ENCODE measurements at regions not wholly inside any gene's neighbourhood (a gene's known extent, or its start where the extent isn't known, plus 50 kb on each side); places are given as distances from the start of the nearest gene placed in this dataset.
"Not testable (repeated sequence)": the region's sequence is repeated elsewhere in the genome, so short reads cannot be mapped to it uniquely, and the experiment has no call there.

DNA sequence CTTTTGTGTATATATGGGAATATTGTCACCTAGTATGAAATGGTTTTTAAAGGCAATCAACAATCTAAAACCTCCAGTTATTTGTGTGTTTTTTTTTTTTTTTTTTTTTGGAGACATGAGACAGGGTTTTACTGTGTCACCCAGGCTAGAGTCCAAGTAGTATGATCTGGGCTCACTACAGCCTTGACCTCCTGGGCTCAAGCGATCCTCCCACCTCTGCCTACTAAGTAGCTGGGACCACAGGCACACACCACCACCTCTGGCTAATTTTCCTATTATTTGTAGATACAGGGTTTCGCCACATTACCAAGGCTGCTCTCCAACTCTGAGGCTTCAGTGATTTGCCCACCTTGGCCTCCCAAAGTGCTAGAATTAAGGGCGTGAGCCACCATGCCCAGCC, 349.9 kb downstream of the UTRN start:
- 77% methylated on average over 3 of the region's 3 CpGs for WGBS
- H3K9ac ChIP-seq (ENCODE audit: low read depth in 1 of 2, low read length in 2 of 2): no peak overlapping the region

DNA sequence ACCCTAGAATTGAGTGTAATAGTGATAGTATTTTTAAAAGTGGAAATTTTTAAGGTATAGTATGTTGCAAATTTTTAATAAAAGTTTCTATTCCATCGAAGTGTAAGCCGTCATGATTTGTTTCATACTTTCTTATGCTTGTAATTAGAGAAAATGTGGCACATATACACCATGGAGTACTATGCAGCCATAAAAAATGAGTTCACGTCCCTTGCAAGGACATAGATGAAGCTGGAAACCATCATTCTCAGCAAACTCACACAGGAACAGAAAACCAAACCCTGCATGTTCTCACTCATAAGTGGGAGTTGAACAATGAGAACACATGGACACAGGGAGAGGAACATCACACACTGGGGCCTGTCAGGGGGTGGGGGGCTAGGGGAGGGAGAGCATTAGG, 350.9 kb downstream of the UTRN start:
- not testable (repeated sequence) for H3K4me1 ChIP-seq (ENCODE audit: control insufficient read depth in 4 of 4, insufficient read depth in 4 of 4, low read length in 3 of 4); H3K36me3 ChIP-seq (ENCODE audit: control insufficient read depth in 4 of 4, insufficient read depth in 3 of 4, low read depth in 1 of 4, low read length in 3 of 4); H3K9ac ChIP-seq (ENCODE audit: low read depth in 1 of 2, low read length in 2 of 2); H3K27me3 ChIP-seq (ENCODE audit: control insufficient read depth in 4 of 4, insufficient read depth in 4 of 4, low read length in 3 of 4); H3K4me3 ChIP-seq (ENCODE audit: low read depth in 1 of 3, low read length in 3 of 3); DNase-seq (ENCODE audit: low spot score); H3K27ac ChIP-seq (ENCODE audit: low read depth in 1 of 2, low read length in 2 of 2); H3K9me3 ChIP-seq (ENCODE audit: control insufficient read depth in 4 of 4, low read length in 3 of 4)
- 97% methylated on average over 3 of the region's 3 CpGs for WGBS

More for the DNA sequence above, 349.9 kb downstream of the UTRN start:
- H3K4me3 ChIP-seq (ENCODE audit: low read depth in 1 of 3, low read length in 3 of 3): no peak overlapping the region
- H3K27ac ChIP-seq (ENCODE audit: low read depth in 1 of 2, low read length in 2 of 2): no peak overlapping the region
- TF ChIP-seq YY1 (IDR thresholded peaks at IDR 0.05) (no peak), HNF4A (conservative IDR thresholded peaks at IDR 0.05) (peak; percentile 15 to 23), RXRA (IDR thresholded peaks at IDR 0.05) (no peak), HNF4G (IDR thresholded peaks at IDR 0.05) (no peak), FOXA2 (IDR thresholded peaks at IDR 0.05) (no peak)
- TF ChIP-seq, protein P1, sequence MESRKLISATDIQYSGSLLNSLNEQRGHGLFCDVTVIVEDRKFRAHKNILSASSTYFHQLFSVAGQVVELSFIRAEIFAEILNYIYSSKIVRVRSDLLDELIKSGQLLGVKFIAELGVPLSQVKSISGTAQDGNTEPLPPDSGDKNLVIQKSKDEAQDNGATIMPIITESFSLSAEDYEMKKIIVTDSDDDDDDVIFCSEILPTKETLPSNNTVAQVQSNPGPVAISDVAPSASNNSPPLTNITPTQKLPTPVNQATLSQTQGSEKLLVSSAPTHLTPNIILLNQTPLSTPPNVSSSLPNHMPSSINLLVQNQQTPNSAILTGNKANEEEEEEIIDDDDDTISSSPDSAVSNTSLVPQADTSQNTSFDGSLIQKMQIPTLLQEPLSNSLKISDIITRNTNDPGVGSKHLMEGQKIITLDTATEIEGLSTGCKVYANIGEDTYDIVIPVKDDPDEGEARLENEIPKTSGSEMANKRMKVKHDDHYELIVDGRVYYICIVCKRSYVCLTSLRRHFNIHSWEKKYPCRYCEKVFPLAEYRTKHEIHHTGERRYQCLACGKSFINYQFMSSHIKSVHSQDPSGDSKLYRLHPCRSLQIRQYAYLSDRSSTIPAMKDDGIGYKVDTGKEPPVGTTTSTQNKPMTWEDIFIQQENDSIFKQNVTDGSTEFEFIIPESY (IDR thresholded peaks at IDR 0.05): no peak
- TF ChIP-seq, protein P2, sequence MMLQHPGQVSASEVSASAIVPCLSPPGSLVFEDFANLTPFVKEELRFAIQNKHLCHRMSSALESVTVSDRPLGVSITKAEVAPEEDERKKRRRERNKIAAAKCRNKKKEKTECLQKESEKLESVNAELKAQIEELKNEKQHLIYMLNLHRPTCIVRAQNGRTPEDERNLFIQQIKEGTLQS (IDR thresholded peaks at IDR 0.05): no peak
- H3K4me1 ChIP-seq (ENCODE audit: control insufficient read depth in 4 of 4, insufficient read depth in 4 of 4, low read length in 3 of 4): peaks cover 0 to 3% (median 1%) of the 10 kb centered on the region in 4 donors
- DNase-seq (ENCODE audit: low spot score): no peak
- H3K27me3 ChIP-seq (ENCODE audit: control insufficient read depth in 4 of 4, insufficient read depth in 4 of 4, low read length in 3 of 4): no peaks in the 10 kb centered on the region
- H3K9me3 ChIP-seq (ENCODE audit: control insufficient read depth in 4 of 4, low read length in 3 of 4): no peaks in the 10 kb centered on the region
- H3K36me3 ChIP-seq (ENCODE audit: control insufficient read depth in 4 of 4, insufficient read depth in 3 of 4, low read depth in 1 of 4, low read length in 3 of 4): no peaks in the 10 kb centered on the region

DNA sequence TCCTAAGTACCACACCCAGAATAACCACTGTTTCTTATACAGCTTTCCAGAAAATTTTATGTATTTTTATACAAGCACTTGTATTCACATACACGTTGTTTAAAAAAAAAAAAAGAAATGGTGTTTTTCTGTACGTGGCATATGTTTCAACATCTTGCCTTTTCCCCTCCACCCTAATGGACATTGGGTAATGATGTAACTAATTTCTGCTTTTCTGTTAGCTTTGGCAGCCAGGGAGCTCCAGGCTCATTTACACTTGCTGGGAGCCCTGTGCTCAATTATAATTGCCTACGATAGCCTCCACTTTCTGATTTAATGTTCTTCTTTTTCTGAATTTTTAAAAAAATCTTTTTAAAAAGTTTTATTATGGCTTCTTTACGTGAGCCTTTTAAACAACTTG, 352.4 kb downstream of the UTRN start:
- H3K27me3 ChIP-seq (ENCODE audit: control insufficient read depth in 4 of 4, insufficient read depth in 4 of 4, low read length in 3 of 4): no peaks in the 10 kb centered on the region
- H3K36me3 ChIP-seq (ENCODE audit: control insufficient read depth in 4 of 4, insufficient read depth in 3 of 4, low read depth in 1 of 4, low read length in 3 of 4): no peaks in the 10 kb centered on the region
- WGBS: 50% methylated on average over 4 of the region's 4 CpGs
- no peaks in the 10 kb centered on the region for H3K9me3 ChIP-seq (ENCODE audit: control insufficient read depth in 4 of 4, low read length in 3 of 4)
- TF ChIP-seq NR2F2 (IDR thresholded peaks at IDR 0.05): no peak
- no peak for TF ChIP-seq TAF1 (conservative IDR thresholded peaks at IDR 0.05)
- peak; percentile 67 for TF ChIP-seq YY1 (IDR thresholded peaks at IDR 0.05)
- no peak for TF ChIP-seq EGR1 (IDR thresholded peaks at IDR 0.05; ENCODE audit: low read depth in 2 of 2)
- TF ChIP-seq, protein P3, sequence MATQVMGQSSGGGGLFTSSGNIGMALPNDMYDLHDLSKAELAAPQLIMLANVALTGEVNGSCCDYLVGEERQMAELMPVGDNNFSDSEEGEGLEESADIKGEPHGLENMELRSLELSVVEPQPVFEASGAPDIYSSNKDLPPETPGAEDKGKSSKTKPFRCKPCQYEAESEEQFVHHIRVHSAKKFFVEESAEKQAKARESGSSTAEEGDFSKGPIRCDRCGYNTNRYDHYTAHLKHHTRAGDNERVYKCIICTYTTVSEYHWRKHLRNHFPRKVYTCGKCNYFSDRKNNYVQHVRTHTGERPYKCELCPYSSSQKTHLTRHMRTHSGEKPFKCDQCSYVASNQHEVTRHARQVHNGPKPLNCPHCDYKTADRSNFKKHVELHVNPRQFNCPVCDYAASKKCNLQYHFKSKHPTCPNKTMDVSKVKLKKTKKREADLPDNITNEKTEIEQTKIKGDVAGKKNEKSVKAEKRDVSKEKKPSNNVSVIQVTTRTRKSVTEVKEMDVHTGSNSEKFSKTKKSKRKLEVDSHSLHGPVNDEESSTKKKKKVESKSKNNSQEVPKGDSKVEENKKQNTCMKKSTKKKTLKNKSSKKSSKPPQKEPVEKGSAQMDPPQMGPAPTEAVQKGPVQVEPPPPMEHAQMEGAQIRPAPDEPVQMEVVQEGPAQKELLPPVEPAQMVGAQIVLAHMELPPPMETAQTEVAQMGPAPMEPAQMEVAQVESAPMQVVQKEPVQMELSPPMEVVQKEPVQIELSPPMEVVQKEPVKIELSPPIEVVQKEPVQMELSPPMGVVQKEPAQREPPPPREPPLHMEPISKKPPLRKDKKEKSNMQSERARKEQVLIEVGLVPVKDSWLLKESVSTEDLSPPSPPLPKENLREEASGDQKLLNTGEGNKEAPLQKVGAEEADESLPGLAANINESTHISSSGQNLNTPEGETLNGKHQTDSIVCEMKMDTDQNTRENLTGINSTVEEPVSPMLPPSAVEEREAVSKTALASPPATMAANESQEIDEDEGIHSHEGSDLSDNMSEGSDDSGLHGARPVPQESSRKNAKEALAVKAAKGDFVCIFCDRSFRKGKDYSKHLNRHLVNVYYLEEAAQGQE (IDR thresholded peaks at IDR 0.05): no peak
- TF ChIP-seq SP1 (IDR thresholded peaks at IDR 0.05): no peak
- no peak for TF ChIP-seq GABPA (IDR thresholded peaks at IDR 0.05 in 1 of 2, conservative IDR thresholded peaks at IDR 0.05 in 1 of 2)
- TF ChIP-seq, protein P4, sequence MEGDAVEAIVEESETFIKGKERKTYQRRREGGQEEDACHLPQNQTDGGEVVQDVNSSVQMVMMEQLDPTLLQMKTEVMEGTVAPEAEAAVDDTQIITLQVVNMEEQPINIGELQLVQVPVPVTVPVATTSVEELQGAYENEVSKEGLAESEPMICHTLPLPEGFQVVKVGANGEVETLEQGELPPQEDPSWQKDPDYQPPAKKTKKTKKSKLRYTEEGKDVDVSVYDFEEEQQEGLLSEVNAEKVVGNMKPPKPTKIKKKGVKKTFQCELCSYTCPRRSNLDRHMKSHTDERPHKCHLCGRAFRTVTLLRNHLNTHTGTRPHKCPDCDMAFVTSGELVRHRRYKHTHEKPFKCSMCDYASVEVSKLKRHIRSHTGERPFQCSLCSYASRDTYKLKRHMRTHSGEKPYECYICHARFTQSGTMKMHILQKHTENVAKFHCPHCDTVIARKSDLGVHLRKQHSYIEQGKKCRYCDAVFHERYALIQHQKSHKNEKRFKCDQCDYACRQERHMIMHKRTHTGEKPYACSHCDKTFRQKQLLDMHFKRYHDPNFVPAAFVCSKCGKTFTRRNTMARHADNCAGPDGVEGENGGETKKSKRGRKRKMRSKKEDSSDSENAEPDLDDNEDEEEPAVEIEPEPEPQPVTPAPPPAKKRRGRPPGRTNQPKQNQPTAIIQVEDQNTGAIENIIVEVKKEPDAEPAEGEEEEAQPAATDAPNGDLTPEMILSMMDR (IDR thresholded peaks at IDR 0.05; ENCODE audit: low read depth, low read length, missing input control): no peak
- peak in 1 of 2 donors; percentile 39 for TF ChIP-seq HNF4A (conservative IDR thresholded peaks at IDR 0.05)
- TF ChIP-seq, protein P1 (IDR thresholded peaks at IDR 0.05): no peak
- peak in 1 of 2 donors; percentile 19 for TF ChIP-seq JUND (IDR thresholded peaks at IDR 0.05)
- peak in 1 of 2 donors; percentile 22 for TF ChIP-seq RAD21 (IDR thresholded peaks at IDR 0.05)
- TF ChIP-seq, protein P5, sequence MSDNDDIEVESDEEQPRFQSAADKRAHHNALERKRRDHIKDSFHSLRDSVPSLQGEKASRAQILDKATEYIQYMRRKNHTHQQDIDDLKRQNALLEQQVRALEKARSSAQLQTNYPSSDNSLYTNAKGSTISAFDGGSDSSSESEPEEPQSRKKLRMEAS (IDR thresholded peaks at IDR 0.05): no peak
- TF ChIP-seq, protein P2 (IDR thresholded peaks at IDR 0.05): no peak
- TF ChIP-seq FOXA2 (IDR thresholded peaks at IDR 0.05): no peak
- TF ChIP-seq FOXA1 (IDR thresholded peaks at IDR 0.05): no peak
- peak in 1 of 2 donors; percentile 45 for TF ChIP-seq RXRA (IDR thresholded peaks at IDR 0.05)
- no peak for TF ChIP-seq HNF4G (IDR thresholded peaks at IDR 0.05)
- peaks cover 0 to 3% (median 1%) of the 10 kb centered on the region in 4 donors for H3K4me1 ChIP-seq (ENCODE audit: control insufficient read depth in 4 of 4, insufficient read depth in 4 of 4, low read length in 3 of 4)
- no peak overlapping the region for H3K9ac ChIP-seq (ENCODE audit: low read depth in 1 of 2, low read length in 2 of 2)
- no peak for DNase-seq (ENCODE audit: low spot score)
- H3K4me3 ChIP-seq (ENCODE audit: low read depth in 1 of 3, low read length in 3 of 3): no peak overlapping the region
- no peak overlapping the region for H3K27ac ChIP-seq (ENCODE audit: low read depth in 1 of 2, low read length in 2 of 2)

Data from liver (tissue), 8 donors.